H9 (cell line): ENCODE measurements at regions not wholly inside any gene's neighbourhood (a gene's known extent, or its start where the extent isn't known, plus 50 kb on each side); places are given as distances from the start of the nearest gene placed in this dataset.

Experiments
- DNase-seq: peaks from one replicate; pipeline ENCODE4 v3.0.0-alpha.2; 2017
- H2AFZ ChIP-seq: one replicate; pipeline ENCODE4 v1.6.1; 2013; ENCODE audit warnings: mild to moderate bottlenecking, low read length, control low read depth, moderate library complexity
- H2AK5ac ChIP-seq: 2 replicates; pipeline ENCODE4 v1.6.1; 2013; ENCODE audit warnings: low read length, control low read depth, mixed read lengths; ENCODE audit not compliant: insufficient read length
- H2BK120ac ChIP-seq: one replicate; pipeline ENCODE4 v1.6.1; 2013; ENCODE audit warnings: low read depth, mild to moderate bottlenecking, low read length, control low read depth, inconsistent platforms; ENCODE audit not compliant: poor library complexity, severe bottlenecking
- H2BK12ac ChIP-seq: 2 replicates; pipeline ENCODE4 v1.6.1; 2013; ENCODE audit warnings: low read length, control low read depth, mixed read lengths, low read depth; ENCODE audit not compliant: insufficient read length
- H2BK15ac ChIP-seq: 2 replicates; pipeline ENCODE4 v1.6.1; 2013; ENCODE audit warnings: low read depth, low read length, control low read depth
- H2BK20ac ChIP-seq: one replicate; pipeline ENCODE4 v1.6.1; 2013; ENCODE audit warnings: low read depth, mild to moderate bottlenecking, low read length, control low read depth, inconsistent platforms; ENCODE audit not compliant: poor library complexity, severe bottlenecking
- H2BK5ac ChIP-seq: 2 replicates; pipeline ENCODE4 v1.6.1; 2013; ENCODE audit warnings: low read length, control low read depth, mixed read lengths; ENCODE audit not compliant: insufficient read length
- H3K14ac ChIP-seq: 2 replicates; pipeline ENCODE4 v1.6.1; 2013; ENCODE audit warnings: low read length, control low read depth; ENCODE audit not compliant: insufficient read depth
- H3K18ac ChIP-seq: 2 replicates; pipeline ENCODE4 v1.6.1; 2013; ENCODE audit warnings: low read depth, mild to moderate bottlenecking, mixed read lengths, low read length, control low read depth; ENCODE audit not compliant: insufficient read length
- H3K23ac ChIP-seq: 2 replicates; pipeline ENCODE4 v1.6.1; 2013; ENCODE audit warnings: low read length, control low read depth, mixed read lengths, low read depth; ENCODE audit not compliant: insufficient read length
- H3K23me2 ChIP-seq: 2 replicates; pipeline ENCODE4 v1.6.1; 2013; ENCODE audit warnings: low read depth, mild to moderate bottlenecking, mixed read lengths, low read length, control low read depth; ENCODE audit not compliant: insufficient read length, poor library complexity, severe bottlenecking
- H3K27ac ChIP-seq: 2 replicates; pipeline ENCODE4 v1.5.1; 2013; ENCODE audit warnings: low read length, control low read depth, mixed read lengths, low read depth; ENCODE audit not compliant: insufficient read length
- H3K27me3 ChIP-seq: 2 replicates; pipeline ENCODE4 v1.6.1; 2013; ENCODE audit warnings: low read length, control low read depth, inconsistent platforms; ENCODE audit not compliant: insufficient read depth
- H3K4ac ChIP-seq: 2 replicates; pipeline ENCODE4 v1.6.1; 2013; ENCODE audit warnings: low read depth, mild to moderate bottlenecking, control low read depth, inconsistent platforms, low read length, moderate library complexity
- H3K4me1 ChIP-seq: 2 replicates; pipeline ENCODE4 v1.6.1; 2013; ENCODE audit warnings: low read length, control low read depth, inconsistent platforms; ENCODE audit not compliant: insufficient read depth
- H3K4me2 ChIP-seq: 2 replicates; pipeline ENCODE4 v1.6.1; 2013; ENCODE audit warnings: low read length, control low read depth, mixed read lengths; ENCODE audit not compliant: insufficient read length, insufficient read depth
- H3K56ac ChIP-seq: 2 replicates; pipeline ENCODE4 v1.6.1; 2013; ENCODE audit warnings: low read depth, mild to moderate bottlenecking, mixed read lengths, low read length, control low read depth; ENCODE audit not compliant: insufficient read length
- H3K79me1 ChIP-seq: 2 replicates; pipeline ENCODE4 v1.6.1; 2013; ENCODE audit warnings: low read depth, mild to moderate bottlenecking, moderate library complexity, low read length, control low read depth, inconsistent platforms; ENCODE audit not compliant: insufficient read depth, poor library complexity, severe bottlenecking
- H3K79me2 ChIP-seq: 2 replicates; pipeline ENCODE4 v1.6.1; 2013; ENCODE audit warnings: low read length, control low read depth, inconsistent platforms; ENCODE audit not compliant: insufficient read depth
- H3K9ac ChIP-seq: 2 replicates; pipeline ENCODE4 v1.6.1; 2013; ENCODE audit warnings: low read length, control low read depth, mixed read lengths; ENCODE audit not compliant: insufficient read length; ENCODE audit errors: extremely low read depth
- H3K9me3 ChIP-seq: one replicate; pipeline ENCODE4 v1.6.1; 2013; ENCODE audit warnings: low read depth, low read length, inconsistent platforms; ENCODE audit not compliant: control insufficient read depth
- H3T11ph ChIP-seq: one replicate; pipeline ENCODE4 v1.6.1; 2013; ENCODE audit warnings: mild to moderate bottlenecking, low read length, control low read depth, inconsistent platforms
- H4K20me1 ChIP-seq: one replicate; pipeline ENCODE4 v1.6.1; 2013; ENCODE audit not compliant: control insufficient read depth, insufficient read length, insufficient read depth
- H4K5ac ChIP-seq: 2 replicates; pipeline ENCODE4 v1.6.1; 2013; ENCODE audit warnings: low read depth, mild to moderate bottlenecking, mixed read lengths, low read length, control low read depth; ENCODE audit not compliant: insufficient read length
- H4K8ac ChIP-seq: replicated peaks from 2 replicates; pipeline ENCODE4 v1.6.1; 2013; ENCODE audit warnings: low read length, control low read depth, mixed read lengths, low read depth; ENCODE audit not compliant: insufficient read length
- H4K91ac ChIP-seq: 2 replicates; pipeline ENCODE4 v1.6.1; 2013; ENCODE audit warnings: low read depth, mild to moderate bottlenecking, moderate library complexity, mixed read lengths, low read length, control low read depth; ENCODE audit not compliant: insufficient read length
- H3K27ac Mint-ChIP-seq, 3 experiments: 2 replicates in 2 of 3; 3 replicates in 1 of 3; pipeline ENCODE4 v1.8.0; 2020 to 2021; ENCODE audit warnings: mixed read lengths in 3 of 3, mild to moderate bottlenecking in 1 of 3, moderate library complexity in 1 of 3
- H3K27me3 Mint-ChIP-seq: 2 replicates; pipeline ENCODE4 v1.8.0; 2021; ENCODE audit warnings: low read depth, mild to moderate bottlenecking, moderate library complexity, mixed read lengths
- H3K36me3 Mint-ChIP-seq, 3 experiments: 2 replicates in 2 of 3; 3 replicates in 1 of 3; pipeline ENCODE4 v1.8.0; 2020 to 2021; ENCODE audit warnings: low read depth in 3 of 3, mixed read lengths in 3 of 3; ENCODE audit not compliant: insufficient read depth in 1 of 3
- H3K4me1 Mint-ChIP-seq, 2 experiments: 2 replicates each; pipeline ENCODE4 v1.8.0; 2020; ENCODE audit warnings: mixed read lengths in 2 of 2
- H3K4me3 Mint-ChIP-seq, 2 experiments: 2 replicates in 1 of 2; 3 replicates in 1 of 2; pipeline ENCODE4 v1.8.0; 2020 to 2021; ENCODE audit warnings: mild to moderate bottlenecking in 2 of 2, mixed read lengths in 2 of 2, moderate library complexity in 1 of 2
- H3K9me3 Mint-ChIP-seq, 2 experiments: 2 replicates in 1 of 2; 3 replicates in 1 of 2; pipeline ENCODE4 v1.8.0; 2020; ENCODE audit warnings: mild to moderate bottlenecking in 2 of 2, mixed read lengths in 2 of 2, moderate library complexity in 1 of 2
- WGBS: extraction: QIAGEN DNeasy Blood & Tissue Kit; methylation state at CpG from one replicate; pipeline ENCODE4 v1.1.7; 2013; ENCODE audit warnings: missing lambda C conversion rate, low lambda C conversion rate, mixed read lengths; ENCODE audit not compliant: insufficient read length; ENCODE audit errors: extremely low coverage; 5-methylcytosine and 5-hydroxymethylcytosine counted together
- TF ChIP-seq, protein P1 (sequence below): fragments of 200-600 bp; sonication (generic); conservative IDR thresholded peaks from 3 replicates; pipeline ENCODE4 v1.8.0; 2021; ENCODE audit warnings: antibody characterized with exemption, mild to moderate bottlenecking

DNA sequence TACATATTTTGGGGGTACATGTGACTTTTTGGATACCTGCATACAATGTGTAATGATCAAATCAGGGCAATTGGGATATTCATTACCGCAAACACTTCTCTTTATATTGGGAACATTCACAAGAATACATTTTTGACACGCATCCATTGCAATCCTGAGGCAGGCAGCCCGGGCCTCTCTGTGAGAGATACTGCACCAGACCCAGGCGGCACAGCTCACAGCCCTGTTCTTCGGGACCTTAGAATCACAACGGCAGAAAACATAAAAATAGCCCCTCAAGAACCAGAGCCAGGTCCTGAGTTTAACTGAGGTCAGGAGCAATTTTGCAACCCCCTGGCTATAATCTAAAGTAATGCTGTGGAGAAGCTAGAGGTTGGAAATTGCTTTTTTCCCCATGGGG is 90.8 kb upstream of the PGBD5 start:
- DNase-seq = no peak
- Mint-ChIP-seq H3K36me3 (peaks cover 0 to 4% (median 0%) of the 10 kb centered on the region in 3 experiments; a peak in 3 of 7 replicates), H3K9me3 (peaks cover 5 to 6% of the 10 kb centered on the region in 2 experiments; a peak in 3 of 5 replicates), H3K27me3 (peaks cover 8% of the 10 kb centered on the region), H3K4me3 (no peak overlapping the region; a peak in 1 of 5 replicates), H3K4me1 (peaks cover 46 to 56% of the 10 kb centered on the region in 2 experiments), H3K27ac (no peak overlapping the region)
- no peak overlapping the region for H2BK5ac ChIP-seq
- no peak overlapping the region for H3K4me2 ChIP-seq
- H4K91ac ChIP-seq = no peak overlapping the region
- no peak overlapping the region for H2BK15ac ChIP-seq
- no peak overlapping the region for H2BK20ac ChIP-seq
- H3K56ac ChIP-seq = no peak overlapping the region
- H3K4me1 ChIP-seq = peaks cover 9% of the 10 kb centered on the region; the same call in 1 of the 2 replicates
- no peak overlapping the region for H2BK12ac ChIP-seq
- H3K4ac ChIP-seq = no peak overlapping the region
- H3K27ac ChIP-seq = no peak overlapping the region
- H4K8ac ChIP-seq = no peak overlapping the region
- H4K20me1 ChIP-seq = no peaks in the 10 kb centered on the region
- no peak overlapping the region for H2AFZ ChIP-seq
- no peak overlapping the region for H3T11ph ChIP-seq
- no peaks in the 10 kb centered on the region for H3K79me1 ChIP-seq
- H3K23ac ChIP-seq = no peak overlapping the region
- H3K9me3 ChIP-seq = no peaks in the 10 kb centered on the region
- no peak overlapping the region for H3K18ac ChIP-seq
- H2BK120ac ChIP-seq = no peak overlapping the region
- no peak overlapping the region for H4K5ac ChIP-seq
- no peak overlapping the region for H3K14ac ChIP-seq
- no peaks in the 10 kb centered on the region for H3K23me2 ChIP-seq
- H3K27me3 ChIP-seq = no peaks in the 10 kb centered on the region
- TF ChIP-seq, protein P1, sequence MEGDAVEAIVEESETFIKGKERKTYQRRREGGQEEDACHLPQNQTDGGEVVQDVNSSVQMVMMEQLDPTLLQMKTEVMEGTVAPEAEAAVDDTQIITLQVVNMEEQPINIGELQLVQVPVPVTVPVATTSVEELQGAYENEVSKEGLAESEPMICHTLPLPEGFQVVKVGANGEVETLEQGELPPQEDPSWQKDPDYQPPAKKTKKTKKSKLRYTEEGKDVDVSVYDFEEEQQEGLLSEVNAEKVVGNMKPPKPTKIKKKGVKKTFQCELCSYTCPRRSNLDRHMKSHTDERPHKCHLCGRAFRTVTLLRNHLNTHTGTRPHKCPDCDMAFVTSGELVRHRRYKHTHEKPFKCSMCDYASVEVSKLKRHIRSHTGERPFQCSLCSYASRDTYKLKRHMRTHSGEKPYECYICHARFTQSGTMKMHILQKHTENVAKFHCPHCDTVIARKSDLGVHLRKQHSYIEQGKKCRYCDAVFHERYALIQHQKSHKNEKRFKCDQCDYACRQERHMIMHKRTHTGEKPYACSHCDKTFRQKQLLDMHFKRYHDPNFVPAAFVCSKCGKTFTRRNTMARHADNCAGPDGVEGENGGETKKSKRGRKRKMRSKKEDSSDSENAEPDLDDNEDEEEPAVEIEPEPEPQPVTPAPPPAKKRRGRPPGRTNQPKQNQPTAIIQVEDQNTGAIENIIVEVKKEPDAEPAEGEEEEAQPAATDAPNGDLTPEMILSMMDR = no peak
- WGBS = no CpG with 5 or more reads among the region's 6 CpGs
- H3K9ac ChIP-seq = no peak overlapping the region
- H2AK5ac ChIP-seq = no peak overlapping the region
- no peaks in the 10 kb centered on the region for H3K79me2 ChIP-seq
